ENCODE measurements at regions not wholly inside any gene's neighbourhood (a gene's known extent, or its start where the extent isn't known, plus 50 kb on each side); places are given as distances from the start of the nearest gene placed in this dataset.

DNA sequence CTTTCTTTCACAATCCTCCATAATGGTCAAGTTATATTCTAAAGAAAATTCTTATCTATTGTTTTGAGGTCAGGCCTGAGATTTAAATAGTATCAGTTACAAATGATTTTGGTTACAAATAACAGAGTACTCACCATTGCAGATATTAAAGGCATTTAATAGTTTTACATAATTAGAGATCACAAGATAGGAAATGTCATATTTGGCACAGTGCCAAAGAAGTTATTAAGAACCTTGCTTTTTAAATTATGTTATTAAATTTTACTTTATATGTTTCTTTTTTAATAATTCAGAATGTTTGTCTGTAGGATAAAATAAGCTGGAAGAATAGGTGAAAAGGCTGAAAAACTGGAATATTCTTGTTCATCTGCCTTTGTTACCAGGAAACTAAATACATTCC lies 1174.7 kb downstream of the PCDH18 start:
- POLR2A ChIA-PET: no interaction called here
- no peak for TF ChIP-seq PML (IDR thresholded peaks at IDR 0.05; ENCODE audit: low read length)
- no peak for TF ChIP-seq DPF2 (IDR thresholded peaks at IDR 0.05)
- no peak for TF ChIP-seq SMC3 (IDR thresholded peaks at IDR 0.05; ENCODE audit: borderline replicate concordance, low read length)
- no peak for TF ChIP-seq MTA2 (IDR thresholded peaks at IDR 0.05; ENCODE audit: low read depth)
- TF ChIP-seq SIN3A (IDR thresholded peaks at IDR 0.05; ENCODE audit: low read depth, low read length): no peak
- TF ChIP-seq, protein P1, sequence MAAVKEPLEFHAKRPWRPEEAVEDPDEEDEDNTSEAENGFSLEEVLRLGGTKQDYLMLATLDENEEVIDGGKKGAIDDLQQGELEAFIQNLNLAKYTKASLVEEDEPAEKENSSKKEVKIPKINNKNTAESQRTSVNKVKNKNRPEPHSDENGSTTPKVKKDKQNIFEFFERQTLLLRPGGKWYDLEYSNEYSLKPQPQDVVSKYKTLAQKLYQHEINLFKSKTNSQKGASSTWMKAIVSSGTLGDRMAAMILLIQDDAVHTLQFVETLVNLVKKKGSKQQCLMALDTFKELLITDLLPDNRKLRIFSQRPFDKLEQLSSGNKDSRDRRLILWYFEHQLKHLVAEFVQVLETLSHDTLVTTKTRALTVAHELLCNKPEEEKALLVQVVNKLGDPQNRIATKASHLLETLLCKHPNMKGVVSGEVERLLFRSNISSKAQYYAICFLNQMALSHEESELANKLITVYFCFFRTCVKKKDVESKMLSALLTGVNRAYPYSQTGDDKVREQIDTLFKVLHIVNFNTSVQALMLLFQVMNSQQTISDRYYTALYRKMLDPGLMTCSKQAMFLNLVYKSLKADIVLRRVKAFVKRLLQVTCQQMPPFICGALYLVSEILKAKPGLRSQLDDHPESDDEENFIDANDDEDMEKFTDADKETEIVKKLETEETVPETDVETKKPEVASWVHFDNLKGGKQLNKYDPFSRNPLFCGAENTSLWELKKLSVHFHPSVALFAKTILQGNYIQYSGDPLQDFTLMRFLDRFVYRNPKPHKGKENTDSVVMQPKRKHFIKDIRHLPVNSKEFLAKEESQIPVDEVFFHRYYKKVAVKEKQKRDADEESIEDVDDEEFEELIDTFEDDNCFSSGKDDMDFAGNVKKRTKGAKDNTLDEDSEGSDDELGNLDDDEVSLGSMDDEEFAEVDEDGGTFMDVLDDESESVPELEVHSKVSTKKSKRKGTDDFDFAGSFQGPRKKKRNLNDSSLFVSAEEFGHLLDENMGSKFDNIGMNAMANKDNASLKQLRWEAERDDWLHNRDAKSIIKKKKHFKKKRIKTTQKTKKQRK (IDR thresholded peaks at IDR 0.05; ENCODE audit: low read depth, low read length): no peak
- TF ChIP-seq, protein P2, sequence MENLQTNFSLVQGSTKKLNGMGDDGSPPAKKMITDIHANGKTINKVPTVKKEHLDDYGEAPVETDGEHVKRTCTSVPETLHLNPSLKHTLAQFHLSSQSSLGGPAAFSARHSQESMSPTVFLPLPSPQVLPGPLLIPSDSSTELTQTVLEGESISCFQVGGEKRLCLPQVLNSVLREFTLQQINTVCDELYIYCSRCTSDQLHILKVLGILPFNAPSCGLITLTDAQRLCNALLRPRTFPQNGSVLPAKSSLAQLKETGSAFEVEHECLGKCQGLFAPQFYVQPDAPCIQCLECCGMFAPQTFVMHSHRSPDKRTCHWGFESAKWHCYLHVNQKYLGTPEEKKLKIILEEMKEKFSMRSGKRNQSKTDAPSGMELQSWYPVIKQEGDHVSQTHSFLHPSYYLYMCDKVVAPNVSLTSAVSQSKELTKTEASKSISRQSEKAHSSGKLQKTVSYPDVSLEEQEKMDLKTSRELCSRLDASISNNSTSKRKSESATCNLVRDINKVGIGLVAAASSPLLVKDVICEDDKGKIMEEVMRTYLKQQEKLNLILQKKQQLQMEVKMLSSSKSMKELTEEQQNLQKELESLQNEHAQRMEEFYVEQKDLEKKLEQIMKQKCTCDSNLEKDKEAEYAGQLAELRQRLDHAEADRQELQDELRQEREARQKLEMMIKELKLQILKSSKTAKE (IDR thresholded peaks at IDR 0.05; ENCODE audit: low read depth, poor library complexity, severe bottlenecking): no peak
- TF ChIP-seq, protein P3, sequence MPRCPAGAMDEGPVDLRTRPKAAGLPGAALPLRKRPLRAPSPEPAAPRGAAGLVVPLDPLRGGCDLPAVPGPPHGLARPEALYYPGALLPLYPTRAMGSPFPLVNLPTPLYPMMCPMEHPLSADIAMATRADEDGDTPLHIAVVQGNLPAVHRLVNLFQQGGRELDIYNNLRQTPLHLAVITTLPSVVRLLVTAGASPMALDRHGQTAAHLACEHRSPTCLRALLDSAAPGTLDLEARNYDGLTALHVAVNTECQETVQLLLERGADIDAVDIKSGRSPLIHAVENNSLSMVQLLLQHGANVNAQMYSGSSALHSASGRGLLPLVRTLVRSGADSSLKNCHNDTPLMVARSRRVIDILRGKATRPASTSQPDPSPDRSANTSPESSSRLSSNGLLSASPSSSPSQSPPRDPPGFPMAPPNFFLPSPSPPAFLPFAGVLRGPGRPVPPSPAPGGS (IDR thresholded peaks at IDR 0.05; ENCODE audit: borderline replicate concordance, insufficient read depth, low read depth, low read length, poor library complexity, severe bottlenecking): no peak
- TF ChIP-seq IKZF2 (IDR thresholded peaks at IDR 0.05): no peak
- TF ChIP-seq FOS (IDR thresholded peaks at IDR 0.05; ENCODE audit: borderline replicate concordance, extremely low read depth, insufficient read length): no peak
- TF ChIP-seq RBBP5 (conservative IDR thresholded peaks at IDR 0.05): no peak
- TF ChIP-seq MTA3 (IDR thresholded peaks at IDR 0.05; ENCODE audit: borderline replicate concordance, low read length): no peak
- TF ChIP-seq BRCA1 (IDR thresholded peaks at IDR 0.05; ENCODE audit: low read depth, low read length): no peak
- TF ChIP-seq, protein P4, sequence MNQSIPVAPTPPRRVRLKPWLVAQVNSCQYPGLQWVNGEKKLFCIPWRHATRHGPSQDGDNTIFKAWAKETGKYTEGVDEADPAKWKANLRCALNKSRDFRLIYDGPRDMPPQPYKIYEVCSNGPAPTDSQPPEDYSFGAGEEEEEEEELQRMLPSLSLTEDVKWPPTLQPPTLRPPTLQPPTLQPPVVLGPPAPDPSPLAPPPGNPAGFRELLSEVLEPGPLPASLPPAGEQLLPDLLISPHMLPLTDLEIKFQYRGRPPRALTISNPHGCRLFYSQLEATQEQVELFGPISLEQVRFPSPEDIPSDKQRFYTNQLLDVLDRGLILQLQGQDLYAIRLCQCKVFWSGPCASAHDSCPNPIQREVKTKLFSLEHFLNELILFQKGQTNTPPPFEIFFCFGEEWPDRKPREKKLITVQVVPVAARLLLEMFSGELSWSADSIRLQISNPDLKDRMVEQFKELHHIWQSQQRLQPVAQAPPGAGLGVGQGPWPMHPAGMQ (IDR thresholded peaks at IDR 0.05; ENCODE audit: borderline replicate concordance): no peak
- Histone ChIP-seq H3K4me1 (ENCODE audit: control insufficient read depth, insufficient read depth, low read length) (no peaks in the 10 kb centered on the region), H4K20me1 (ENCODE audit: control insufficient read depth, insufficient read depth) (no peaks in the 10 kb centered on the region), H2AFZ (ENCODE audit: control insufficient read depth, low read depth, low read length) (no peak overlapping the region), H3K9ac (ENCODE audit: control insufficient read depth, insufficient read depth, low read length) (no peak overlapping the region), H3K27me3 (replicated peaks in 1 of 2; ENCODE audit: control insufficient read depth in 2 of 2, insufficient read depth in 2 of 2, low read length in 1 of 2) (no peaks in the 10 kb centered on the region), H3K4me3 (no peak overlapping the region), H3K79me2 (ENCODE audit: control insufficient read depth, insufficient read depth, low read length) (no peaks in the 10 kb centered on the region), H3K9me3 (replicated peaks; ENCODE audit: control insufficient read depth, insufficient read depth, low read length) (no peaks in the 10 kb centered on the region), H3K27ac (ENCODE audit: control insufficient read depth, insufficient read depth) (no peak overlapping the region), H3K36me3 (ENCODE audit: control insufficient read depth in 2 of 2, insufficient read depth in 2 of 2, low read length in 1 of 2) (no peaks in the 10 kb centered on the region), H3K4me2 (ENCODE audit: control insufficient read depth, insufficient read depth) (no peak overlapping the region)
- DNase-seq (ENCODE audit: low read depth, low spot score): no peak
- RAD21 ChIA-PET (ENCODE audit: unreplicated experiment): no interaction called here
- no peak for FAIRE-seq
- in situ Hi-C loops (cut with MboI) (no loop called here), intact Hi-C loops (cut with micrococcal nuclease; ENCODE audit: unreplicated experiment) (no loop called here)
- CTCF ChIA-PET: no interaction called here
- no peak for ATAC-seq
- no TSS peak for BruUV-seq (replicated peaks)
- SMC1A ChIA-PET (ENCODE audit: uncharacterized antibody, unreplicated experiment): interaction anchor here (0.6 kb wide), 1 partner anchor 324 kb away, joined by 3 read pairs; no protein-coding TSS in a partner anchor
